Activated CD4-positive, alpha-beta T cell treated with anti-CD3 and anti-CD28 coated beads, Interleukin-2, amount 50 U/mL, for 24 hours (primary cell): ENCODE measurements at regions not wholly inside any gene's neighbourhood (a gene's known extent, or its start where the extent isn't known, plus 50 kb on each side); places are given as distances from the start of the nearest gene placed in this dataset.

Experiments
- DNase-seq, 2 donors: peaks; one replicate each; pipeline ENCODE4 v3.0.0-alpha.2; 2020; ENCODE audit warnings: low read depth in 1 of 2, low spot score in 1 of 2

GRCh38 chr6:168734523-168734922, 293.5 kb downstream of the SMOC2 start:
- DNase-seq = no peak

- no peak for DNase-seq
Measured at GRCh38 chr6:168732676-168733075, 291.7 kb downstream of the SMOC2 start.

GRCh38 chr6:168730931-168731716, 290.1 kb downstream of the SMOC2 start:
- DNase-seq = no peak

- no peak for DNase-seq
Measured at GRCh38 chr6:168728056-168728455, 287.1 kb downstream of the SMOC2 start.

GRCh38 chr6:168726312-168726856, 285.4 kb downstream of the SMOC2 start:
- no peak for DNase-seq

- no peak for DNase-seq
Measured at GRCh38 chr6:168725802-168726201, 284.8 kb downstream of the SMOC2 start.

GRCh38 chr6:168724669-168725570, 283.9 kb downstream of the SMOC2 start:
- no peak for DNase-seq

- DNase-seq = no peak
Measured at GRCh38 chr6:168724033-168724432, 283.0 kb downstream of the SMOC2 start.

- no peak for DNase-seq
Measured at GRCh38 chr6:168722397-168722796, 281.4 kb downstream of the SMOC2 start.

- DNase-seq = no peak
Measured at GRCh38 chr6:168721571-168721970, 280.6 kb downstream of the SMOC2 start.

- no peak for DNase-seq
Measured at GRCh38 chr6:168719901-168720300, 278.9 kb downstream of the SMOC2 start.

- DNase-seq = no peak
Measured at GRCh38 chr6:168718821-168719475, 278.0 kb downstream of the SMOC2 start.
